Astrocyte (in vitro differentiated cells and primary cell): ENCODE measurements at regions not wholly inside any gene's neighbourhood (a gene's known extent, or its start where the extent isn't known, plus 50 kb on each side); places are given as distances from the start of the nearest gene placed in this dataset.
A peak's percentile ranks its signal among the peaks of the same experiment; 100 is the strongest.

ENCODE experiments used
- DNase-seq: peaks from one replicate; pipeline ENCODE4 v3.0.0-alpha.2; 2010; ENCODE audit warnings: low read depth
- FAIRE-seq: peaks from 2 replicates; lab custom pipeline; 2011; peaks lifted over from hg19 to GRCh38; lab: Jason Lieb, UNC
- H2AFZ ChIP-seq: 2 replicates; pipeline ENCODE4 v1.6.0; 2012; ENCODE audit warnings: low read depth, low read length, inconsistent platforms
- H3K27ac ChIP-seq: 2 replicates; pipeline ENCODE4 v1.5.1; 2011; ENCODE audit warnings: low read depth, low read length, inconsistent platforms
- H3K27me3 ChIP-seq: 2 replicates; pipeline ENCODE4 v1.6.0; 2011; ENCODE audit warnings: low read length, inconsistent platforms; ENCODE audit not compliant: insufficient read depth
- H3K36me3 ChIP-seq: 2 replicates; pipeline ENCODE4 v1.5.1; 2011; ENCODE audit warnings: low read length, inconsistent platforms; ENCODE audit not compliant: insufficient read depth
- H3K4me1 ChIP-seq: 2 replicates; pipeline ENCODE4 v1.5.1; 2011; ENCODE audit warnings: low read length, inconsistent platforms; ENCODE audit not compliant: insufficient read depth
- H3K4me2 ChIP-seq: 2 replicates; pipeline ENCODE4 v1.6.0; 2012; ENCODE audit warnings: low read length, inconsistent platforms
- H3K4me3 ChIP-seq: 2 replicates; pipeline ENCODE4 v1.5.1; 2011; ENCODE audit warnings: low read depth, mild to moderate bottlenecking, low read length, inconsistent platforms; ENCODE audit not compliant: insufficient read depth
- H3K79me2 ChIP-seq: 2 replicates; pipeline ENCODE4 v1.6.0; 2012; ENCODE audit warnings: mild to moderate bottlenecking, low read length, inconsistent platforms; ENCODE audit not compliant: insufficient read depth
- H3K9ac ChIP-seq: 2 replicates; pipeline ENCODE4 v1.6.0; 2012; ENCODE audit warnings: mild to moderate bottlenecking, low read length, inconsistent platforms
- H3K9me3 ChIP-seq: 2 replicates; pipeline ENCODE4 v1.5.1; 2012; ENCODE audit warnings: low read depth, mild to moderate bottlenecking, low read length, inconsistent platforms; ENCODE audit not compliant: insufficient read depth
- H4K20me1 ChIP-seq: 2 replicates; pipeline ENCODE4 v1.6.0; 2012; ENCODE audit warnings: low read length, inconsistent platforms; ENCODE audit not compliant: insufficient read depth
- H3K27ac Mint-ChIP-seq: one replicate; pipeline ENCODE4 v1.8.0; 2021; ENCODE audit warnings: mild to moderate bottlenecking, mixed read lengths; ENCODE audit not compliant: unreplicated experiment
- H3K27me3 Mint-ChIP-seq: one replicate; pipeline ENCODE4 v1.8.0; 2021; ENCODE audit warnings: low read depth, mixed read lengths; ENCODE audit not compliant: unreplicated experiment
- H3K36me3 Mint-ChIP-seq: one replicate; pipeline ENCODE4 v1.8.0; 2021; ENCODE audit warnings: low read depth, mixed read lengths; ENCODE audit not compliant: unreplicated experiment
- H3K4me1 Mint-ChIP-seq: one replicate; pipeline ENCODE4 v1.8.0; 2021; ENCODE audit warnings: low read depth, mixed read lengths; ENCODE audit not compliant: unreplicated experiment
- H3K4me3 Mint-ChIP-seq: one replicate; pipeline ENCODE4 v1.8.0; 2021; ENCODE audit warnings: mild to moderate bottlenecking, moderate library complexity, mixed read lengths; ENCODE audit not compliant: unreplicated experiment
- H3K9me3 Mint-ChIP-seq: one replicate; pipeline ENCODE4 v1.8.0; 2021; ENCODE audit warnings: mild to moderate bottlenecking, mixed read lengths; ENCODE audit not compliant: unreplicated experiment
- EZH2 ChIP-seq: IDR thresholded peaks from 2 replicates; pipeline ENCODE4 v1.6.1; 2012; ENCODE audit warnings: mild to moderate bottlenecking, low read length, inconsistent platforms; ENCODE audit not compliant: insufficient read depth
- TF ChIP-seq, protein P1 (sequence below): IDR thresholded peaks from 2 replicates; pipeline ENCODE4 v1.5.1; 2011; ENCODE audit warnings: low read depth, mild to moderate bottlenecking, inconsistent platforms, low read length, moderate library complexity; ENCODE audit not compliant: insufficient read depth

DNA sequence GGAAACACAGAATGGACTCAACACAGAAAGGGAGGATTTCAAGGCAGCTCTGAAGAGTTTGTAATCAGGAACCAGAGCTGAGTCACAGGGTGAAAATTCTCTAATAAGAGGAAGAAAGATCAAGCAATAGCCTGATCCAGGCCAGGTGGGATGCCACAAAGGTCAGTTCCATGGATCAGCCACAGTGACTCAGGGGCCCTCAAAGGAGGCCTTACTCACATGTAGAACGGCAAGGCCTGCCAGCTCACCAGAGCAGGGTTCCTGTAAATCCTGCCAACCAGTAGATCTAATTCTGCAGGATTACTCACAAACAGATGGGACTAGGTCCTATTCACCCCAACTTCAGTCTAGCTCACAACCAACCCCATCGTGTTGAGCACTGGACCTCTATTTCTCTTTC is 78.3 kb upstream of the PPP2R3A start:
- Histone ChIP-seq H3K27ac (no peak overlapping the region), H3K4me2 (peak overlapping the region; percentile 17), H3K36me3 (no peaks in the 10 kb centered on the region), H3K9ac (no peak overlapping the region), H3K4me3 (no peak overlapping the region), H3K9me3 (no peaks in the 10 kb centered on the region), H4K20me1 (no peaks in the 10 kb centered on the region), H3K4me1 (peaks cover 3% of the 10 kb centered on the region), H3K27me3 (no peaks in the 10 kb centered on the region), H3K79me2 (no peaks in the 10 kb centered on the region), H2AFZ (no peak overlapping the region)
- Mint-ChIP-seq H3K36me3 (no peaks in the 10 kb centered on the region), H3K27me3 (no peaks in the 10 kb centered on the region), H3K4me1 (peaks cover 10% of the 10 kb centered on the region), H3K4me3 (no peak overlapping the region), H3K27ac (no peak overlapping the region), H3K9me3 (peaks cover 4% of the 10 kb centered on the region)
- DNase-seq = peak; percentile 79
- TF ChIP-seq, protein P1, sequence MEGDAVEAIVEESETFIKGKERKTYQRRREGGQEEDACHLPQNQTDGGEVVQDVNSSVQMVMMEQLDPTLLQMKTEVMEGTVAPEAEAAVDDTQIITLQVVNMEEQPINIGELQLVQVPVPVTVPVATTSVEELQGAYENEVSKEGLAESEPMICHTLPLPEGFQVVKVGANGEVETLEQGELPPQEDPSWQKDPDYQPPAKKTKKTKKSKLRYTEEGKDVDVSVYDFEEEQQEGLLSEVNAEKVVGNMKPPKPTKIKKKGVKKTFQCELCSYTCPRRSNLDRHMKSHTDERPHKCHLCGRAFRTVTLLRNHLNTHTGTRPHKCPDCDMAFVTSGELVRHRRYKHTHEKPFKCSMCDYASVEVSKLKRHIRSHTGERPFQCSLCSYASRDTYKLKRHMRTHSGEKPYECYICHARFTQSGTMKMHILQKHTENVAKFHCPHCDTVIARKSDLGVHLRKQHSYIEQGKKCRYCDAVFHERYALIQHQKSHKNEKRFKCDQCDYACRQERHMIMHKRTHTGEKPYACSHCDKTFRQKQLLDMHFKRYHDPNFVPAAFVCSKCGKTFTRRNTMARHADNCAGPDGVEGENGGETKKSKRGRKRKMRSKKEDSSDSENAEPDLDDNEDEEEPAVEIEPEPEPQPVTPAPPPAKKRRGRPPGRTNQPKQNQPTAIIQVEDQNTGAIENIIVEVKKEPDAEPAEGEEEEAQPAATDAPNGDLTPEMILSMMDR = no peak
- TF ChIP-seq EZH2 = no peak
- peak; percentile 52 for FAIRE-seq

DNA sequence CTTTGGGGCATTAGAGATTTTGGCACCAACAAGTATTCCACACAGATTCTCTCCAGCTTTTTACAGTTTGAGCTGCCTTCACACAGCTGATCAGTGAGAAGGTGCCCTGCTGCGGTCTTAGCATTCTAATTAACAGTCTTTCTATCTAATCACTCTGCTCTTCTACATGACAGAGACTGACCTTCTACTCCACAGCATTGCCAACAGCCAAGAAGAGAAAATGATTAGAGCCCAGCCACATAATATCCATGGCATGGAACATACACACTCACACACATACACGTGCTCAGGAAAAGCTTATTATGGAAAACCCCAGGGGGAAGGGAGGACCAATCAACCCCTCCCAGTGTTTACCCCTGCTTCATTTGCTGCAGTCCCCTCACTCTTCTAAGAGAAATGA is 76.1 kb upstream of the PPP2R3A start:
- H3K4me1 ChIP-seq = peaks cover 3% of the 10 kb centered on the region
- H3K27ac Mint-ChIP-seq = no peak overlapping the region
- H3K27me3 Mint-ChIP-seq = no peaks in the 10 kb centered on the region

DNA sequence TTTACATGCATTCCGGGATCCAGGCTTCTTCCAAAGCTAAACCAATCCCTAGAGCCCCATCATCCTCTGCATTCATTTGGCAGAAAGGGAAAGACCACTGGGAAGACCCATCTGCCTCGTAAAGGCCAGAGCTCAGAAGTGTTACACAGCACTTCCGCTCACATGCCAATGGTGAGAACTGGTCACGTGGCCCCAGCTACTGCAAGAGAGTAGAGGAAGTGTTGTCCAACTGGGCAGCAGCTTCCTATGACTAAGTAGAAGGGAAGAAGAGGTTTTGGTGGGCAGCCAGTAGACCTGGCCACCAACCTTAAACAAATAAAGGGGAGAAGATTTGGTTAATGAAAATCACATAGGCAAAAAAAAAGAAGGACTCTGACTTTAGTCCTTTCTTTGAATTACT is 74.4 kb upstream of the PPP2R3A start:
- no peak for FAIRE-seq

More for the DNA sequence above, 76.1 kb upstream of the PPP2R3A start:
- Mint-ChIP-seq H3K9me3 (peaks cover 4% of the 10 kb centered on the region), H3K4me1 (peaks cover 10% of the 10 kb centered on the region), H3K4me3 (no peak overlapping the region), H3K36me3 (no peaks in the 10 kb centered on the region)
- no peaks in the 10 kb centered on the region for H3K36me3 ChIP-seq
- no peak overlapping the region for H3K4me2 ChIP-seq
- no peak for FAIRE-seq
- H3K27me3 ChIP-seq = no peaks in the 10 kb centered on the region
- H3K27ac ChIP-seq = no peak overlapping the region
- H3K9me3 ChIP-seq = no peaks in the 10 kb centered on the region
- no peaks in the 10 kb centered on the region for H4K20me1 ChIP-seq
- H3K79me2 ChIP-seq = no peaks in the 10 kb centered on the region
- no peak overlapping the region for H3K4me3 ChIP-seq
- TF ChIP-seq EZH2 = no peak
- TF ChIP-seq, protein P1 = no peak
- no peak for DNase-seq
- H3K9ac ChIP-seq = no peak overlapping the region
- no peak overlapping the region for H2AFZ ChIP-seq

More for the DNA sequence above, 74.4 kb upstream of the PPP2R3A start:
- Histone ChIP-seq H3K36me3 (no peaks in the 10 kb centered on the region), H3K79me2 (no peaks in the 10 kb centered on the region), H3K4me1 (peaks cover 3% of the 10 kb centered on the region), H3K4me2 (no peak overlapping the region), H2AFZ (no peak overlapping the region), H4K20me1 (no peaks in the 10 kb centered on the region), H3K9me3 (no peaks in the 10 kb centered on the region), H3K27me3 (no peaks in the 10 kb centered on the region), H3K27ac (no peak overlapping the region), H3K9ac (no peak overlapping the region), H3K4me3 (no peak overlapping the region)
- H3K36me3 Mint-ChIP-seq = no peaks in the 10 kb centered on the region
- DNase-seq = peak; percentile 12
- H3K27ac Mint-ChIP-seq = no peak overlapping the region
- H3K9me3 Mint-ChIP-seq = peaks cover 4% of the 10 kb centered on the region
- no peaks in the 10 kb centered on the region for H3K27me3 Mint-ChIP-seq
- no peak overlapping the region for H3K4me3 Mint-ChIP-seq
- TF ChIP-seq EZH2 = no peak
- TF ChIP-seq, protein P1 = no peak
- H3K4me1 Mint-ChIP-seq = peaks cover 10% of the 10 kb centered on the region
